Stomach (tissue), 4 donors: ENCODE measurements at regions not wholly inside any gene's neighbourhood (a gene's known extent, or its start where the extent isn't known, plus 50 kb on each side); places are given as distances from the start of the nearest gene placed in this dataset.

Source experiments
- CTCF ChIP-seq, 7 experiments: fragments of 450-650 bp in 4 of 7; fragments of 200-600 bp in 3 of 7; sonication (generic) in 3 of 7; IDR thresholded peaks; one replicate each; pipeline ENCODE4 v1.5.1; 2016 to 2019; ENCODE audit warnings: antibody characterized with exemption in 7 of 7, control low read depth in 2 of 7, mild to moderate bottlenecking in 1 of 7
- EP300 ChIP-seq: sonication (generic); formaldehyde crosslinking; IDR thresholded peaks from one replicate; pipeline ENCODE4 v1.6.1; 2017; ENCODE audit warnings: antibody characterized with exemption
- POLR2A ChIP-seq, 4 donors: fragments of 450-650 bp; IDR thresholded peaks; one replicate each; pipeline ENCODE4 v1.6.1; 2016; ENCODE audit warnings: antibody characterized with exemption in 4 of 4, control low read depth in 2 of 4, mild to moderate bottlenecking in 1 of 4, moderate library complexity in 1 of 4
- POLR2AphosphoS5 ChIP-seq, 3 donors: sonication (generic); formaldehyde crosslinking; IDR thresholded peaks; one replicate each; pipeline ENCODE4 v1.6.1; 2016; ENCODE audit warnings: antibody characterized with exemption in 3 of 3

DNA sequence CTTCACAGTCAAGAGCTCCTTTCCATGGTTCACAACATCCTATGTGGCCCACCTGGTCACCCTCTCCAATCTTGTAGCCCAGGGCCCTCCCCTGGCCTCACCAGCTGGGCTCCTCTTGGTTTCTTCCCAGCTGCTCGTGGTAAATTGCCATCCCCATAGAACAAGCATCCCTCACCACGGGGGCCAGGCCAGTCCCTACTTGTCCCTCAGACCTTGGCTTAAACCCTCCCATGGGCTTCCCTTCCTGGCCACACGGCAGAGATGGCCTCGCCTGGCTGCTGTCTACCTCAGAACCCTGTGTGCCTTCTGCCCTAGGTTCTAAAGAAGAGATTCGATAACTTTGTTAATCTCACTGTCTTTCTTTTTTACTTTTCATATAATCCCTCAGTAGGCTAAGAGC is 153.3 kb upstream of the TCERG1L start:
- no peak for TF ChIP-seq CTCF (IDR thresholded peaks at IDR 0.05)
- TF ChIP-seq POLR2A (IDR thresholded peaks at IDR 0.05), result no peak
- TF ChIP-seq POLR2AphosphoS5 (IDR thresholded peaks at IDR 0.05), result no peak
- no peak for TF ChIP-seq EP300
